NCI-H1694 (cell line): ENCODE measurements at regions not wholly inside any gene's neighbourhood (a gene's known extent, or its start where the extent isn't known, plus 50 kb on each side); places are given as distances from the start of the nearest gene placed in this dataset.

Source experiments
- DNase-seq: peaks from one replicate; lab custom pipeline; 2025; lab: John Stamatoyannopoulos, UW

DNA sequence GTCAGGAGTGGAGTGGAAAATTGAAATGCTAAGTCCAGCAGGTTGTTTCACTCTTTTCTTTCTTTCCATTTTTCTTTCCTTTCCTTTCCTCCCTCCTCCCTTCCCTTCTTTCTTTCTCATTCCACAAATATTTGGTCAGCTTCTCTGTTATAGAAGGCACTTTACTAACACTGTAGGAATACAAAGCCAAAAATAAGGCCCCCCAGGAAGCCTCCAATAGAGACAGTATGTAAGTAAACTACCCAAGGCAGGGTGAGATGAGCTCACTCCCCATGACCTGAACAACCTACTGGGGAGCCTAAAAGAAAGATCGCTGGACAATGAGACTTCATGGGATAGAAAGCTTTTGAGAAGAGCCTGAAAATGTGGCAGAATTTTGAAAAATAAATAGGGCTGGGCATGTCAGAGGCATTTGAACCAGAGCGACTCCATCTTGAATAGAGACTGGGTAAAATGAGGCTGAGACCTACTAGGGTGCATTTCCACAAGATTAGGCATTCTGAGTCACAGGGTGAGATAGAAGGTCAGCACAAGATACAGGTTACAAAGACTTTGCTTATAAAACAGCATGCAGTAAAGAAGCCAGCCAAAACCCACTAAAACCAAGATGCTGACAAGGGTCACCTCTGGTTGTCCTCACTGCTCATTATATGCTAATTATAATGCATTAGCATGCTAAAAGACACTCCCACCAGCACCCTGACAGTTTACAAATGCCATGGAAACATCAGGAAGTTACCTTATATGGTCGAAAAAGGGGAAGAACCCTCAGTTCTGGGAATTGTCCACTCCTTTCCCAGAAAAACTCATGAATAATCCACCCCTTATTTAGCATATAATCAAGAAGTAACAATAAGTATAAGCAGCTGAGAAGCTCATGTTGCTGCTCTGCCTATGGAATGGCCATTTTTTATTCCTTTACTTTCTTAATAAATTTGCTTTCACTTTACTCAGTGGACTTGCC is 158.9 kb upstream of the EGFLAM start:
- no peak for DNase-seq

DNA sequence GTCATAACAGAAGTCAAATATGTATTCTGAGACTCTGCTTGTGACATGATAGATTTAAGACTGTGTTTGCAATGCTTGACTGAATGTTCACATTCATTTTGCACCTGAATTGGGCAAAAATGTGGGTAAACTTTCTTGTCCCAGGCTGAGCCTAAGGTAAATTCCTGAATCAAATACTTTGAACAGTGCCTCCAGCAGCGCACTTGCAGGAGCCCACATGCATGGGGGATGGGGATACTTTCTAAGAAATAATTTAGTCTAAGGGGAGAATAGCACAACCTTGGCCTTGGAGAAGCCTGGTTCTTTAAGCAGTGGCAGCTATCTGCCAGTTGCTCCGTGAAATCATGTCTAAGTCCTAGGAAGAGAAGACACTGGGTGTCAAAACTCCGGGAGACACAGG is 163.5 kb upstream of the EGFLAM start:
- no peak for DNase-seq

DNA sequence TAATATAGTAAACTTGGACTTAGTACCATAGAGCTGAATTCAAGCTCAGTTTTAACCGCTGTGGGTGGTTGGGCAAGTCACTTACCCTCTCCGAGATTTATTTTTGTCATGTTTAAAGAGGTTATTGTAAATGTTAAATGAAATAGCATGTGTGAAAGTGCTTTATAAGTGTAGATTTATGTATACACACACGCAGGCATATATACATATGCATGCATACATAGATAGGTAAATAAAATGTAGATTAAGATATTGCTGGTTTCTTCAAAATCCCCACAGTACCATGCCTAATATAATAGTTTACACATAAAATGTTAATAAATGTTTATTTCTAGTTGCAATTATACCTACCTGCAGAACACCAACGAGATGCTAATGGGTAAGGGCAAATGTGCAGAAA is 164.5 kb upstream of the EGFLAM start:
- DNase-seq: no peak

DNA sequence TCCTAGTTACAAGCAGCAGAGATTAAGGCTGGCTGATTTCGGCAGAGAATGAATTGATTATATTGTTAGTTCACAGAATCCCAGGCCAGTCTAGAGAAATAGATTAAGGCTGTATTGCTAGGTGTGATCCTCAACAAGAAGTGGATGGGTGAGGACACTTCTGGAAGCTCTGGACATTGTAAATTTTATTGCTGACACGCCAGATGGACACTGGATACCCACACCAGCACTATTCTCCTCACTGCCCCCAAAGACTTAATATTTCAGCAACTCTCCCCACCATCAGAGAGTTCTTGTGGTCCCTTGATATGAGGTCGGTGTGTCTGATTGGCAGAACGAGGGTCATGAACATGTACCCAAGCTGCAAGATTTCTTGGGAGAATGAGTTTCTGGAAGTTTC is 171.6 kb upstream of the EGFLAM start:
- DNase-seq: no peak

DNA sequence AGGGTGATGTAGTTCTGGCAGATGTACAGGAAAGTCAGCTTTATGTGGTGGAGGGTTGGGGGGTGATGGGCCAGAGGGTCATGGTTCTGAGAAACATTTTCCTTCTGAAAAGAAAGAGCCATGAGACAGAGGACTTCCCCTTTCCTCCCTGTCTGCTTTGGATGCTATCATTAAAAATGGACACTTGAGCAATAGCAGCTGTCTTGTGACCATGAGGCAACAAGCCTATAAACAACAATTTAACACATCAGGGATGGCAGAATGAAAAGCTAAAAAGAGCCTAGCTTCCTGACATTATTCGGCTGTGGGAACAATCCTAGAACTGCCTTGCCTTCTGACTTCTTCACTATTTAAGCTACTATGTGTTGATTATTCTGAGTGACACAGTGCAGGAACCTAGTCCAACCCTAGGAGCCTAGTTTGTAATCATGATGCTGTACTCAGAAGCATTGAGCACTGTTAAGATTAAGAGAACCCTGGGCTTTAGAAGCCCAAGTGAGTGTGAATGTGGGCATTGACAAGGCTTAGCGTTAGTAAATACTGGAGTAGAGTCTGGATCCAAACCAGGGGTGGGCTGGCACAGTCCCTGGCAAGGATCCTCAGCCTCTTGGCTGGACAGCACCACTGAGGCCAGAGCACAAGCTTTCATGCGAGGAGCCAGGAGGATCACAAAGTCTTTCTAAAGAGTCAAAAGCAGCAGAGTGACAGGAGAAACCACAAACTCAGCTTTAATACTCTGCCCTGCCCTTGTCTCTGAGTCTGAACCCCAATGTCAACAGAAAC is 178.5 kb upstream of the EGFLAM start:
- no peak for DNase-seq

DNA sequence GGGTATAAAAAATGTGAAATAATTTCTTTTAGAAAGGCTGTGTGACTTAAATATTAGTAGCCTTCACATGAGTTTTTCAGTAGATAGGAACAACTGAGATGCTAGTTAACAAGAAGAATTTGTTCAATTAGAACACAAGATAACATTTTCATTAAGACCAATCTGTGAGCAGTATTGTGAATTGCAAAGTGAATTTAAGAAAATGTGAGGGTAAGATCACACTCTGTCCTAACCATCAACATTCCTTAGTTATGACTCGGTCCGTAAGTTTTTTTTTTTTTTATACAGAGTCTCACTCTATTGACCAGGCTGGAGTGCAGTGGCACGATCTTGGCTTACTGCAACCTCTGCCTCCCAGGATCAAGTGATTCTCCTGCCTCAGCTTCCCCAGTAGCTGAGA is 180.2 kb upstream of the EGFLAM start:
- no peak for DNase-seq

DNA sequence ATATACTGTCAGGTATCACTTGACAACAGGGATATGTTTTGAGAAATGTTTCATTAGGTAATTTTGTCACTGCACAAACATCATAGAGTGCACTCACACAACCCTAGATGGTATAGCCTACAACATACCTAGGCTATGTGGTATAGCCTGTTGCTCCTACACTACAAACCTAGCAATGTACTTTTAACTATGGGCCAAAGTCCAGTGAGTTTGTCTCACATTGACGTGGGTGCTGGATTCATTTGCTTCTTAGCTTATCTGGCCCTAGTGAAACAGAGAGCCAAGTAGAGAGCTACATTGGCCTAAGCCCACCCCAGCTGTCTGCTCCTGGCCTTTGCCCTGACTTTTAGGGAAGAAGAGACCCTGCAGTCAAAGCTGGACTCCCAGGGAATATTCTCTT is 180.7 kb upstream of the EGFLAM start:
- no peak for DNase-seq

DNA sequence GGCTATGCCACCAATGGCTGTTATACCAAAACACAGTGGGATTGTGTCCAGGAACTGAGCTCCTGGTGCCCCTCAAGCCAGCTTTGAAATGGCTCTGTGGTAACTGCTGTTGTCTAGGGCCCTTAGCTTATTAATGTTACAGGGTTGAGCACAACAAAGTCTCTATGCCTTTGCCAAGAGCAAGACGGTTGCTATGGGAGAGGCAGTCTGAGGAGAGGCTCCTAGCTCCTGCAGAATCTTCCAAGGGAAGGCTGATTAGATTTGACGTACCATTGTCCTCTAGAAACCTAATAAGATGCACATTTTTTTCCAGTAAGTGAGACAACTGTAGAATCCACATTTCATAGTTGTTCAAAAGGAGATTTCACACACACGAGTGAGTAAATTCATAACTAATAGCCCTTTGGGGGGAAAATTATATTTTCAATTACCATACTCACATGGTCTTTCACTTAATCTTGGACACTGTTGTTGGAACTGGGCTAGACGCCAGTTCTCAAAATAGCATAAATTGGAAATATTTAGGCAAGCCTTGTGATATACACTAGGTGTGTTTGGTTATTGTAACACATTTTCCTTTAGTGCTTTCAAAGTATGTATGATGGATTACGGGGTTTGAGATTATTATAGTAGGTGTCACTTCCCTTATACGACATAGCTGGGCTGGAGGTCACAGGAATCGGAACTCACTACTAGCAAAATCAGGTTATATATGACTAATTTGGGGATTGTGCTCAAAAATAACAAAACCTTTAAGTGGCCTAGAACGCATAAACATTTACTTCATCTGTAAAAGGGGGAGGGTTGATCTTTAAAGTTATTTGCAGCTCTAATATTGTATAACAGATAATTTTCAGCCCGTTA is 186.3 kb upstream of the EGFLAM start:
- DNase-seq: no peak

DNA sequence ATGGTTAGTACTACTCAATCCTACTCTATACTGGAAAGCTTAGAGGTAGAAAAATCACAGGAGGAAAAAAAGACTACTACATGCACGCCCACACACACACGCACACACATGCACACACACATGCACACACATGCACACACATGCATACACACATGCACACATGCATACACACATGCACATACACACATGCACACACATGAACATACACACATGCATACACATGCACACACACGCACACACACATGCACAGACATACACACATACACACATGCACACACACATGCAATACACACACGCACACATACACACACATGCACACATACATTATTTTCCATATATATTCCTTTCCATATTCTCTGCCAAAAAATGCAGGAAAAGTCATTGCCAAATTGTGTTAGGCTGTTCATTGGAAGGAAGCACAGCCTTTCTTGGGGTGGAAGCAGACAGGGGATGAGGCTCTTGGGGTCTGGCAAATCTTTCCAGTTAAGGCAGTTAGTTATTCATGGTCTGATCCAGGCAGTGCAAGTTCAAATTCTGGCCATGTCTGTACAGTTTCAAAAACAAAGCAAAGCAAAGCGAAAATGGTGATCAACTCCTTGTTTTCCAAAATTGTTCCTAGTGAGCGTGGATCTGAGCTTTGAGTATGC is 187.9 kb upstream of the EGFLAM start:
- no peak for DNase-seq

DNA sequence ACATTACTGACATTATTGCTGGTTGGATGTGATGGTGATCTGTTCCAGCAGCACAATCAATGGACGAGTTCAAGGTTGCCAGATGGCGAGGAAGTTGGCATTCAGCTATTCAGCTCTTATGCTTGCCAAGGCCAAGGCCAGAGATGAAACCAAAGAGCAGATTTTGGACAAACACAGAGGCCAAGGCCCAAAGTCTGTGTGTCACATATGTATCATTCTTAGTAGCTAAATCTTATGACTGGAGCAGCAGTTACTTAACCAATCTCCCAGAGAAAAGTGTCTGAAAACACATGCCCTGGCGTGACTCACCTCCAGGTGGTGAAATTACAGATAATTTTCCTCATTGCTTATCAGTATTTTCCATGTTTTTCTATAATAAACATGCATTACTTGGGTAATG is 189.0 kb upstream of the EGFLAM start:
- no peak for DNase-seq

DNA sequence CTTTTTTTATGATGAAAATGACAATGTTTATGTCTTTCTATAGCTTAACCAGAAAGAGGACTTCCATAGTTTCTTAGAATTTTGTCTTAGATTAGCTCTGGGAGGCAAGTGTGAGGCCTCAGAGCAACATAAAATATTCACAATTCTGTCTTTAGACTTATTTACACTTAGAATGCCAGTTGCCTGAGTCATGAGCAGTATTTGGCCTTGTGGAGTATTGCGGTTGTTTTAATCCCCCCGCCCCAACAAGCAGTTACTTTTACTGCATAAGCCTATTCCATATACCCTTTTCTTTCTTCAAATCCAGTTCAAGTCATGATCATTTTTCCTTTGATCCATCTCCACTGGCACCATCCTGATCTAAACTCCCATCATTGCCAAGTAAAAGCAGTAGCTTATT is 198.0 kb upstream of the EGFLAM start:
- no peak for DNase-seq

DNA sequence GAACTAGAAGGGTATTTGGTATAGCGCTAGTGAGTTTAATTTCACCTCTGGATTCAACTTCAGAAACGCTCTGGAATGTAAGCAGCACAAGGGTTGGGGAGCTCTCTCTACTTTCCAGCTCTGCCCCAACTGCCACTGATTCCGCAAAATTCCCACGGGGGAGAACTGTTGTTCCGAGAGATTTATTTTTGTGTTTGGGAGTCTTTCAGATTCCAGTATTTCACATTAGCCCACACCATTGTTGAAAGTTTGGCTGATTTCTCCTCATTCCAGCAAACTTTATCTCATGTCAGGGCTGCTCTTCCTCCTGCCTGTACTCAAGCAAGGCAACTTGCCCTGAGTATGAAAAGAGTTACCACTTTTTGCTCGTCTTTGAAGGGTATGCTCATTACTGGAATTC is 198.5 kb upstream of the EGFLAM start:
- DNase-seq: no peak

DNA sequence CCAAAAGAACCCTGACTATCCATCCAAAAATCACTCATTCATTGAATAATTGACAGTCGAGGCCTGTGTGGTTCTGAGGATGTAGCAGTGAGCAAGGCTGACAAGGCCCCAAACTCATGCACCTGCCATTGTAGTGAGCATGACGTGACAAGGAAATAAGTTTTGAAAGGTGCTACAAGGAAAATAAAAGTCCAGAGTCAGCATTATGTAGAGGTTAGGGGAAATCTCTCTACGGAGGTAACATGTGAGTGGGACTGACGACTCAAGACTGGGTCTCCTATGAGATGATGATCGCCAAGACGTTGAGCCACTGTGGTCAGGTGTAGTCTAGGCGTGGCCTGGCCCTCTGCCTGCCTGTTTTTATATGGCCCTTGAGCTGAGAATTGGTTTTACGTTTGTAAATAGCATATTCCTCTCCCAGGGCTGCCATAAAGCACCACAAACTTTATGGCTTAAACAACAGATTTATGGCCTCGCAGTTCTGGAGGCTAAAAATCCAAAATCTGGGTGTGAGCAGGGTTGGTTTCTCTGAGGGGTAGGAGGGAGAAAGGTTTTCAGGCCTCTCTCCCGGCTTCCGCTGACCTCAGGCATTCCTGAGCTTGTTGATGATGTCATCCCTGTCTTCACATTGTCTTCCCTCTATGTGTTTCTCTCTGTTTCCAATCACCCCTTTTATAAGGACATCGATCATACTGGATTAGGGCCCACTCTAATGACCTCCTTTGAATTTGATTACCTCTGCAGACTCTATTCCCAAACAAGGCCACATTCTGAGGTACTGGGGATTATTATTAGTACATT is 206.4 kb upstream of the EGFLAM start:
- DNase-seq: no peak

DNA sequence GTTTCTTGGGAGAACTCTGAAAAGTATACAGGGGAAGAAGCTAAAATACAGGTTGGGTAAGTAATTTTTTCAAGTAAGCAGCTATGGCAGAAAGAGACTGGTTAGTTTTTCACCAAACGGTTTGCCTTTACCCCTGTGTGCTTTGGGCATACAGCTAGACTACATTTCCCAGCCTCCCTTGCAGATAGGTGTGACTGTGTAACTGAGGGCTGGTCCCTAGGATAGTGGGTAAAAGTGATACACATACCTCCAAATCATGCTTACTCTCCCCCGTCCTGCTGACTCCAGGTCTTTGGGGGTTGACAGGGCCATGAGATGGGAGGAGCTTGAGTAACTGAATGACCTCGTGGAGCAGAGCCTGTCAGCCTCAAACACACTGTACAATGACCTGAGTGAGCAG is 208.6 kb upstream of the GDNF start:
- no peak for DNase-seq

DNA sequence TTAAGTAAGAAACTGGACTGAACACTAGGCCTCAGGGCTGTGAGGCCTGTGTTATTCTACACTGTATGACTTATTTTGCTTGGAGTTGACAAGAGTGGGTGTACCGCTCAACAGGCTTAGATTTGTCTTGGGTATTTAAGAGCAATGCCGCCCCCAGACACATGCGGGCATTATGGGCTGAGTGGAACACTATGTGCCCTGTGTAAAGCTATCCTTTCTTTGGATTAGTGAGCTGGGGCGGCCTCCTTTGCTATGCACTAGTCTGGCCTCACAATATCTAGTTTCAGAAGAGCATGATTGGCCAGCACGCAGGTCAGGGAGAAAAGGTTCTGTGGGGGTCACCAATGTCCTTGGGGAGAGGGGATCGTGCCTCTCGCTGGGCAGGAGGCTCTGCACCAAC is 206.3 kb upstream of the GDNF start:
- DNase-seq: no peak

DNA sequence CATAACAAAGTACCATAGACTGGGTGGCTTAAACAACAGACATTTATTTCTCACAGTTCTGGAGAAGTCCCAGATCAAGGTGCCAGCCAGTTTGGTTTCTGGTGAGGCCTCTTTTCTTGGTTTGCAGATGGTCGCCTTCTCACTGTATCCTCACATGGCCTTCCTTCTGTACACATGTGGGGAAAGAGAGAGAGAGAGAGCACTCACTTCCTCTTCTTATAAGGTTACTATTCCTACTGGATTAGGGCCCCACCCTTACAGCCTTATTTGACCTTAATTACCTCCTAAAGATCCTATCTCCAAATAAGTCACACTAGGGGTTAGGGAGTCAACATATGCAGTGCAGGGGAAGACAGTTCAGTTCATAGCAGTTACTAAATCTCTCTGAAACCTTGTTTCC is 205.6 kb upstream of the GDNF start:
- no peak for DNase-seq

DNA sequence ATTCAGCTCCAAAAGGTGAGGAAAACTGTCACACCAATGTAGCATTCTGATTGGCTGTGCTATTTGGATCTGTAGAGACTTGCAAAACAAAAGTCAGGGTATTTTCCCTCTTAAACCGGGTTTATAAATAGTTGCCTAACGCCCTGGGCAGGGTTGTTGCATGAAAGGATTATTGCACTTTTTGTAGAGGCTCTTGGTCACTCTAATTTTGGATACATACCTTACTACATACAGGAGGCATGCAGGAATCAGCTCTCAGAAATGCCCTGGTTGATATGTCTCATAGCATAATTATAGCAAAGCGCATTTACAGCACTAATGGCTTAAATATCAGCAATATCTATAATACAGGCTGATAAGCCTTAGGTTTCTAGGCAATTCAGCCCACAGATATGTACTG is 200.0 kb upstream of the GDNF start:
- DNase-seq: no peak

DNA sequence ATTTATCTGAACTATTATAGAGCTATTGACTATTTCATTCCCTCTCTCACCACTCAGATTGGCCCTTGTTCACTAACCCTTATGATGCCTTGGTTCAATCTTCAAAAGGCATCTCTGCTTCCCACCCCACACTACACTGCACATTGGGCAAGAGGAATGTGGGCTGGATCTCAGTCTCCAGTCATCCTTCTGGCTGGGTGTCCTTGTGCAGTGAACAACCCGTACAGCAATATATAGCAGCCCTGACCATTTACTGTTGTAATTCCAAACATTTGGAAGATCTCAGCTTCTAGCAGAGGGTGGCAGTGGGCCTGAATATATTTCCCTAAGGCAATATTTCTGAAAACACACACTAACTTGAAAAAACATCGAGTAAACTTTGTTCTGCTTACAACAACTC is 199.2 kb upstream of the GDNF start:
- no peak for DNase-seq

DNA sequence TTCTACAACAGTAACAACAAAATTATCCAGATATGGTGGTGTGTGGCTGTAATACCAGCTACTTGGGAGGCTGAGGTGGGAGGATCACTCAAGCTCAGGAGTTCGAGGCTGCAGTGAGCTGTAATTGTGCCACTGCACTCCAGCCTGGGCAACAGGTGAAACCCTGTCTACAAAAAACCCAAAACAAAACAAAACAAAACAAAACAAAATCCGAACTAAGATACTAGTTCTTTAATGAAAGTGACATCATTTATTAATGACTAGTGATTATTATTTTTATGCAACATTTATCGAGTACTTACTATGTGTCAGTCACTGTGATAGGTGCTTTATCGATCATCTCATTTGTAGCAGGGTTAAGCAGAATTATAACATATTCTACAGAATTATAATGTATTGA is 196.9 kb upstream of the GDNF start:
- DNase-seq: no peak

DNA sequence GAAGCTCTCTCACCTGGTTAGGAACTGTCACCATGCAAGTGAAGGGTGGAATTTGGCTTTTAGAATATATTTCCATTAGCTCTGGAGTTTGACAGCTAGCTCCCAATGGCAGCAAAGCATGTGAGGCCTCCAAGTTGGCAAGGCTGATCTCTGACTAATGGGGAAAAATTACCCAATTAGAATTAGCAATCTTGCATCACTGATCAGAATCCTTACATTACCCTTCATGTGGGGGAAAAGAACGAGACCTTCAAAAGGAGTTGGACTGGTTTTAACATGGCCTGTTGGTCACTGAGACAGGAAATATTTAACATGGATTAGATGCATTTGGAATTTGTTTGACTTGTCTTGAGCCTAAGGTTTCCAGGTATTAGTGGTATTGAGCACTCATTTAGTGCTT is 192.3 kb upstream of the GDNF start:
- DNase-seq: no peak

DNA sequence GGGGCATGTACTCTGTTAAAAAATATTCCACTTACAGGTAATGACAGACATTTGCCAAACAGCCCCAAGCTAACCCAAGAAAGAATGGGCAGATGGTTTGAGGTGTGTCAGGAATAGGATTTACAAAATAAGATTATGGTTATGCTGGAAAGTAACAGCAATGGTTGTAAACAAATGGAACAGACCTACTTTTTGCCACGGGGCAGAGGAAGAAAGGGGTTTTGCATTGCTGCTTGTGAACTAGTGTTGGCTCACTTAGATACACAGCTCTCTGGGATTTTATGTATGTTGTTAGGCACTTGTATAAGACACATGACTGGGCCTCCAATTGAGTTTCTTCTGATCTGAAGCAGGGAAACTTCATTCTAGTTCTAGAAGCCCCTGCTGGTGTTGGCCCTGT is 191.5 kb upstream of the GDNF start:
- no peak for DNase-seq
